GM12878 (cell line): ENCODE measurements at regions not wholly inside any gene's neighbourhood (a gene's known extent, or its start where the extent isn't known, plus 50 kb on each side); places are given as distances from the start of the nearest gene placed in this dataset.

ENCODE experiments used
- CTCF ChIP-seq, 3 experiments: IDR thresholded peaks in 2 of 3; conservative IDR thresholded peaks in 1 of 3; 2 replicates each; pipeline ENCODE4 v1.5.1; 2011; ENCODE audit warnings: low read depth in 3 of 3, low read length in 3 of 3, mild to moderate bottlenecking in 3 of 3, control low read depth in 2 of 3, moderate library complexity in 2 of 3, inconsistent platforms in 1 of 3, mixed read lengths in 1 of 3; ENCODE audit not compliant: control insufficient read depth in 2 of 3, insufficient read depth in 1 of 3; ENCODE audit errors: extremely low read depth in 1 of 3
- MYC ChIP-seq: IDR thresholded peaks from 2 replicates; pipeline ENCODE4 v1.6.1; 2011; ENCODE audit warnings: mild to moderate bottlenecking, low read length, moderate library complexity, inconsistent platforms; ENCODE audit not compliant: insufficient read depth, insufficient replicate concordance, insufficient read length, severe bottlenecking
- POLR2A ChIP-seq: IDR thresholded peaks from 2 replicates; pipeline ENCODE4 v1.6.1; 2011; ENCODE audit warnings: low read depth, mild to moderate bottlenecking, low read length
- ZNF274 ChIP-seq: IDR thresholded peaks from one replicate; pipeline ENCODE4 v1.8.0; 2011; ENCODE audit not compliant: insufficient read length, insufficient read depth

- TF ChIP-seq CTCF (IDR thresholded peaks at IDR 0.05 in 2 of 3, conservative IDR thresholded peaks at IDR 0.05 in 1 of 3; ENCODE audit: control insufficient read depth in 2 of 3, extremely low read depth in 1 of 3, insufficient read depth in 1 of 3, low read depth in 3 of 3, low read length in 3 of 3): no peak
- no peak for TF ChIP-seq ZNF274
- no peak for TF ChIP-seq POLR2A
- no peak for TF ChIP-seq MYC
Measured at GRCh38 chr13:104024416-104025170, 958.4 kb upstream of the SLC10A2 start.
